Lung (tissue), 11 donors: ENCODE measurements at regions not wholly inside any gene's neighbourhood (a gene's known extent, or its start where the extent isn't known, plus 50 kb on each side); places are given as distances from the start of the nearest gene placed in this dataset.

Source experiments
- ATAC-seq: fragments of 200-7000 bp; cut with Tn5 transposase; one replicate; pipeline ENCODE4 v1.9.1; 2020; ENCODE audit warnings: moderate number of reproducible peaks; ENCODE audit not compliant: insufficient read depth, low FRiP score
- DNase-seq, 3 donors: peaks; one replicate each; pipeline ENCODE4 v3.0.0-alpha.2; 2013 to 2017
- H3K27ac ChIP-seq, 2 donors: one replicate each; pipeline ENCODE4 v1.5.1; 2013; ENCODE audit warnings: mild to moderate bottlenecking in 2 of 2, moderate library complexity in 2 of 2, control low read depth in 1 of 2, inconsistent platforms in 1 of 2, low read depth in 1 of 2, low read length in 1 of 2
- H3K27me3 ChIP-seq, 3 donors: one replicate each; pipeline ENCODE4 v1.5.1; 2013; ENCODE audit warnings: low read length in 2 of 3; ENCODE audit not compliant: control insufficient read depth in 3 of 3, insufficient read depth in 3 of 3
- H3K36me3 ChIP-seq, 4 donors: one replicate each; pipeline ENCODE4 v1.5.1; 2013; ENCODE audit warnings: low read length in 4 of 4, mild to moderate bottlenecking in 1 of 4, moderate library complexity in 1 of 4; ENCODE audit not compliant: control insufficient read depth in 4 of 4, insufficient read depth in 4 of 4
- H3K4me1 ChIP-seq, 5 donors: one replicate each; pipeline ENCODE4 v1.5.1; 2013; ENCODE audit warnings: low read length in 5 of 5, mild to moderate bottlenecking in 2 of 5, moderate library complexity in 1 of 5; ENCODE audit not compliant: control insufficient read depth in 5 of 5, insufficient read depth in 5 of 5
- H3K4me3 ChIP-seq: one replicate; pipeline ENCODE4 v1.5.1; 2013; ENCODE audit warnings: mild to moderate bottlenecking, control low read depth, moderate library complexity
- H3K9ac ChIP-seq, 2 donors: one replicate each; pipeline ENCODE4 v1.5.1; 2013; ENCODE audit warnings: low read length in 2 of 2, control low read depth in 1 of 2; ENCODE audit not compliant: insufficient read depth in 1 of 2
- H3K9me3 ChIP-seq, 4 donors: one replicate each; pipeline ENCODE4 v1.5.1; 2013; ENCODE audit warnings: low read length in 3 of 4, mild to moderate bottlenecking in 1 of 4, moderate library complexity in 1 of 4; ENCODE audit not compliant: control insufficient read depth in 4 of 4, insufficient read depth in 3 of 4
- WGBS, 2 donors: extraction: QIAGEN DNeasy Blood & Tissue Kit; methylation state at CpG; one replicate each; pipeline ENCODE4 v1.1.7; 2013; 5-methylcytosine and 5-hydroxymethylcytosine counted together
- TF ChIP-seq, protein P1 (sequence below): IDR thresholded peaks from 2 replicates; pipeline ENCODE4 v1.5.1; 2012; ENCODE audit warnings: mild to moderate bottlenecking; ENCODE audit errors: control extremely low read depth, extremely low read depth
- donor health status: control.
- donor health status: control.
- donor health status: Bipolar disorder and iron deficiency.
- donor health status: healthy.
- donor health status: DM: yes; HTN: yes; CAD: no.

DNA sequence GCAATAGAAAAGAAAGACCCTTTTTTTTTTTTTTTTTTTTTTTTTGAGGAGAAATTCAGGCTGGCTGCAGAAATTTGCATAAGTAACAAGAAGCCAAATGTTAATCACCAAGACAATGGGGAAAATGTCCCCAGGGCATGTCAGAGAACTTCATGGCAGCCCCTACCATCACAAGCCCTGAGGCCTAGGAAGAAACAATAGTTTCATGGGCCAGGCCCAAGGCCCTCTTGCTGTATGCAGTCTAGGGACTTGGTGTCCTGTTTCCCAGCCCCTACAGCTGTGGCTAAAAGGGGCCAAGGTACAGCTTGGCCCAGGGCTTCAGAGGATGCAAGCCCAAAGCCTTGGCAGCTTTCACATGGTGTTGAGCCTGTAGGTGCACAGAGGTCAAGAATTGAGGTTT lies 88.4 kb upstream of the TPP2 start:
- TF ChIP-seq, protein P1, sequence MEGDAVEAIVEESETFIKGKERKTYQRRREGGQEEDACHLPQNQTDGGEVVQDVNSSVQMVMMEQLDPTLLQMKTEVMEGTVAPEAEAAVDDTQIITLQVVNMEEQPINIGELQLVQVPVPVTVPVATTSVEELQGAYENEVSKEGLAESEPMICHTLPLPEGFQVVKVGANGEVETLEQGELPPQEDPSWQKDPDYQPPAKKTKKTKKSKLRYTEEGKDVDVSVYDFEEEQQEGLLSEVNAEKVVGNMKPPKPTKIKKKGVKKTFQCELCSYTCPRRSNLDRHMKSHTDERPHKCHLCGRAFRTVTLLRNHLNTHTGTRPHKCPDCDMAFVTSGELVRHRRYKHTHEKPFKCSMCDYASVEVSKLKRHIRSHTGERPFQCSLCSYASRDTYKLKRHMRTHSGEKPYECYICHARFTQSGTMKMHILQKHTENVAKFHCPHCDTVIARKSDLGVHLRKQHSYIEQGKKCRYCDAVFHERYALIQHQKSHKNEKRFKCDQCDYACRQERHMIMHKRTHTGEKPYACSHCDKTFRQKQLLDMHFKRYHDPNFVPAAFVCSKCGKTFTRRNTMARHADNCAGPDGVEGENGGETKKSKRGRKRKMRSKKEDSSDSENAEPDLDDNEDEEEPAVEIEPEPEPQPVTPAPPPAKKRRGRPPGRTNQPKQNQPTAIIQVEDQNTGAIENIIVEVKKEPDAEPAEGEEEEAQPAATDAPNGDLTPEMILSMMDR, result no peak
- DNase-seq, result no peak
- Histone ChIP-seq H3K36me3 (no peaks in the 10 kb centered on the region), H3K27ac (no peak overlapping the region), H3K9me3 (peaks cover 0 to 3% (median 0%) of the 10 kb centered on the region in 4 donors), H3K9ac (no peak overlapping the region), H3K27me3 (no peaks in the 10 kb centered on the region), H3K4me3 (no peak overlapping the region), H3K4me1 (no peaks in the 10 kb centered on the region)
- ATAC-seq, result no peak

DNA sequence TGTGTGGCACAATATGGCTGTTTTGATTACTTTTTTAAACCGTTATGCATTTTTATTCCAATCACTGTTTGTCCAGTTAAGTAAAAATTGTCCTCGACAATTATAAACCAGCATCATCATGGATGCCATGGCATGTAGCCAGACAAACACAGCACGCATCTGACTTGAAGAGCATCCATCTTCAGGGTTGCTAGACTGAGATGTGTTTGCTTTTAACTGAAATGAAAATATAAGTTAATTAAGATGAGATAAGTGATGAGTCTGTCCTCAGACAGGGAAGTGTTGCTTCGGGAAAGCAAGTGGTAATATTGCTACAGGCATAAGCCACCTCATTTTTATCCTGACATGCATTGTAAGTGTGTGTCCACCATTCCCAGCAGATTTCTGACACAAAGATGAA lies 92.8 kb upstream of the TPP2 start:
- ATAC-seq (no peak), DNase-seq (no peak)
- peaks cover 0 to 3% (median 0%) of the 10 kb centered on the region in 4 donors for H3K9me3 ChIP-seq
- no peaks in the 10 kb centered on the region for H3K4me1 ChIP-seq
- no peak overlapping the region for H3K9ac ChIP-seq
- no peak overlapping the region for H3K27ac ChIP-seq
- WGBS, 2 donors, result 81 to 91% methylated on average over 4 of the region's 4 CpGs
- H3K27me3 ChIP-seq, result no peaks in the 10 kb centered on the region
- H3K4me3 ChIP-seq, result no peak overlapping the region
- TF ChIP-seq, protein P1, result no peak
- no peaks in the 10 kb centered on the region for H3K36me3 ChIP-seq

DNA sequence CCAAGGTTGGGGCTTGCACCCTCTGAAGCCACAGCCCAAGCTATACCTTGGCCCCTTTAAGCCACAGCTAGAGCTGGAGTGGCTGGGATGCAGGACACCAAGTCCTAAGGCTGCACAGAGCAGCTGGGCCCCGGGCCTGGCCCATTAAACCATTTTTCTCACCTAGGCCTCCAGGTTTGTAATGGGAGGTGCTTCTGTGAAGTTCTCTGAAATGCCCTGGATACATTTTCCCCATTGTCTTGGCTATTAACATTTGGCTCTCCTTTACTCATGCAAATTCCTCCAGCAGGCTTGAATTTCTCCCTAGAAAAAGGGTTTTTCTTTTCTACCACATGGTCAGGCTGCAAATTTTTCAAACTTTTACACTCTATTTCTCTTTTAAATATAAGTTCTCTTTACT lies 93.8 kb upstream of the FGF14 start:
- no peak overlapping the region for H3K4me3 ChIP-seq
- no peak overlapping the region for H3K9ac ChIP-seq
- H3K4me1 ChIP-seq, result no peaks in the 10 kb centered on the region
- DNase-seq (no peak), ATAC-seq (no peak)
- H3K27me3 ChIP-seq, result no peaks in the 10 kb centered on the region
- WGBS, 2 donors, result 45 to 48% methylated on average over 1 of the region's 1 CpG
- peaks cover 0 to 4% (median 0%) of the 10 kb centered on the region in 4 donors for H3K9me3 ChIP-seq
- H3K36me3 ChIP-seq, result no peaks in the 10 kb centered on the region
- H3K27ac ChIP-seq, result no peak overlapping the region
- TF ChIP-seq, protein P1, result no peak

DNA sequence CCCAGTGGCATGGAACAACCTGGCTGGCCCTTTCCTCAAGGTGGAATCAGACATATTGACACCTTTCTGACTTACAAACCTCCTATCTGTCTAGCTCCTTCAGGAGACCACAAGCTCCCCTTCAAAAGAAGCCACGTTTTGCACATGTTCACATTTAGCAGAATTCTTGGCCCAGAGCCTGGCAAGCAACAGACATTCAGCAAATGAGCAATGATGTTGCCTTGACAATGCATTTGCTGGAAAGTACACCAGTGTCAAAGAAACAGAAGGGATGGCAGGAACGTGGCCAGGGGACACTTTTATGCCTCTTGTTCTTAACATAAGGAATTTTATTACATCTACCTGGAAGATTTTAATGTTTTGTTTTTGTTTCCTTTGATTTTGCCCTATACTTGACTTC lies 85.5 kb upstream of the FGF14 start:
- Histone ChIP-seq H3K4me1 (no peaks in the 10 kb centered on the region), H3K27ac (no peak overlapping the region), H3K36me3 (no peaks in the 10 kb centered on the region), H3K9me3 (no peaks in the 10 kb centered on the region), H3K9ac (no peak overlapping the region), H3K4me3 (no peak overlapping the region), H3K27me3 (no peaks in the 10 kb centered on the region)
- ATAC-seq (no peak), DNase-seq (peak in 1 of 3 donors; percentile 3)
- 31 to 53% methylated on average over 2 of the region's 2 CpGs for WGBS, 2 donors
- TF ChIP-seq, protein P1, result no peak
